H1 (cell line): ENCODE measurements at regions not wholly inside any gene's neighbourhood (a gene's known extent, or its start where the extent isn't known, plus 50 kb on each side); places are given as distances from the start of the nearest gene placed in this dataset.

Source experiments
- CBX8 ChIP-seq: fragments of 300-800, 300-1000 bp; sonication (generic); IDR thresholded peaks from 2 replicates; pipeline ENCODE4 v1.7.1; 2016; ENCODE audit warnings: low read depth, low read length, borderline replicate concordance
- JUN ChIP-seq: IDR thresholded peaks from 2 replicates; pipeline ENCODE4 v1.6.1; 2011; ENCODE audit warnings: low read depth, mild to moderate bottlenecking, improper control_type of control experiment, low read length
- TAF1 ChIP-seq: IDR thresholded peaks from 2 replicates; pipeline ENCODE4 v1.6.1; 2011; ENCODE audit warnings: mild to moderate bottlenecking, low read depth, low read length
- TF ChIP-seq, protein P1 (sequence below): IDR thresholded peaks from 2 replicates; pipeline ENCODE4 v1.6.1; 2011; ENCODE audit warnings: low read length, improper control_type of control experiment
- TF ChIP-seq, protein P2 (sequence below): IDR thresholded peaks from 2 replicates; pipeline ENCODE4 v1.6.1; 2012; ENCODE audit warnings: inconsistent platforms

DNA sequence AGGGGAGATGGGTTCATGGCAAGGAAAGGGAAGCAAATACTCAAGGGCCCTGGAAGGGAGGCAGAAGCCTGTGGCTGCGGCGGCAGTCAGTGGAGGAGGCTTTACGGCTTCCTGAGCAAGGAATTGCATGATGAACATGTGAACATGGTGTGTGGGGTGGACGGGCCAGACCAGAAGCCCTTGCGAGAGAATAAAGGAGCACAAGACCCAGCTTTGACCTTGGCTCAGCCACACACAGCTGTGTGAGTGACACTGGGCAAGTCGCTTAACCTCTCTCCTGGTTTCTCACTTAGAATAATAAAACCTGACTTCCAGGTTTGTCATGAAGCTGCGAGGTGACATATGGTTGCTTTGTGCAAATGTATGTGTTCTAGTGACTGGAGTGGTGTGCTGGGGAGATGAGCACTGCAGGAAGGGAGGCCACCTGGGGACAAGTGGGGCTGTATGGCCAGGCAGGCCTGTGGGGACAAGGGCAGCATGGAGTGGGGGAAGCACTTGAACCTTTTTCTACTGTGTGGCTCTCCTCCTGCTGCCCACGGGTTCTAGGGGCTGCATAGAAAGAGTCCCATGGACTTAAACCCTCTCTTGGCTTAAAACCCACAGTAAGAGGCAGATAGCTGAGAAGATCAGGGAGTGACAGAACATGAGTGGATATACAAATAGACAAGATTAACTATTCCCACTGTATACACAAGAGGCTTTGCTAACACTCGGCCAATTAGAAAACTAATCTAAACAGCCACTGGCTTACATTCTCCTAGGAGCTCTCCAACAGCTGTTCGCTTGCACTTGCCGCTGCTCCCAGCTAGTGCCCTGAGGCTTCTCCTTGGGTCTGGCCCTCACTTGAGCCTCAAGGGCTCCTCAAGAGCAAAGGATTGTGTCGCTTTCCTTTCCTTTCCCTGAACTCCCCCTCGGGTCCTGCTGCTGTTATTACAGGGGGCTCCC, 67.3 kb upstream of the CDON start (continued):
- TF ChIP-seq TAF1 (no peak), CBX8 (no peak), JUN (no peak)
- TF ChIP-seq, protein P1, sequence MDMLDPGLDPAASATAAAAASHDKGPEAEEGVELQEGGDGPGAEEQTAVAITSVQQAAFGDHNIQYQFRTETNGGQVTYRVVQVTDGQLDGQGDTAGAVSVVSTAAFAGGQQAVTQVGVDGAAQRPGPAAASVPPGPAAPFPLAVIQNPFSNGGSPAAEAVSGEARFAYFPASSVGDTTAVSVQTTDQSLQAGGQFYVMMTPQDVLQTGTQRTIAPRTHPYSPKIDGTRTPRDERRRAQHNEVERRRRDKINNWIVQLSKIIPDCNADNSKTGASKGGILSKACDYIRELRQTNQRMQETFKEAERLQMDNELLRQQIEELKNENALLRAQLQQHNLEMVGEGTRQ: no peak
- TF ChIP-seq, protein P2, sequence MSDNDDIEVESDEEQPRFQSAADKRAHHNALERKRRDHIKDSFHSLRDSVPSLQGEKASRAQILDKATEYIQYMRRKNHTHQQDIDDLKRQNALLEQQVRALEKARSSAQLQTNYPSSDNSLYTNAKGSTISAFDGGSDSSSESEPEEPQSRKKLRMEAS: no peak
